Glutamatergic neuron (in vitro differentiated cells): ENCODE measurements at regions not wholly inside any gene's neighbourhood (a gene's known extent, or its start where the extent isn't known, plus 50 kb on each side); places are given as distances from the start of the nearest gene placed in this dataset.

Experiments
- DNase-seq: peaks from one replicate; pipeline ENCODE4 v3.0.0; 2022
- H3K27ac Mint-ChIP-seq: one replicate; pipeline ENCODE4 v1.8.0; 2020; ENCODE audit warnings: mild to moderate bottlenecking, mixed read lengths, inconsistent platforms; ENCODE audit not compliant: unreplicated experiment
- H3K27me3 Mint-ChIP-seq: one replicate; pipeline ENCODE4 v1.8.0; 2020; ENCODE audit warnings: mild to moderate bottlenecking, moderate library complexity, mixed read lengths, inconsistent platforms; ENCODE audit not compliant: unreplicated experiment
- H3K36me3 Mint-ChIP-seq: one replicate; pipeline ENCODE4 v1.8.0; 2020; ENCODE audit warnings: mild to moderate bottlenecking, mixed read lengths, inconsistent platforms; ENCODE audit not compliant: unreplicated experiment
- H3K4me1 Mint-ChIP-seq: one replicate; pipeline ENCODE4 v1.8.0; 2020; ENCODE audit warnings: mild to moderate bottlenecking, low read depth, mixed read lengths, inconsistent platforms; ENCODE audit not compliant: unreplicated experiment
- H3K4me3 Mint-ChIP-seq: one replicate; pipeline ENCODE4 v1.8.0; 2020; ENCODE audit warnings: mild to moderate bottlenecking, mixed read lengths, inconsistent platforms; ENCODE audit not compliant: unreplicated experiment
- H3K9me3 Mint-ChIP-seq: one replicate; pipeline ENCODE4 v1.8.0; 2020; ENCODE audit warnings: mild to moderate bottlenecking, moderate library complexity, mixed read lengths, inconsistent platforms; ENCODE audit not compliant: unreplicated experiment
- CTCF ChIP-seq: fragments of 200-600 bp; sonication (generic); IDR thresholded peaks from one replicate; pipeline ENCODE4 v1.5.0; 2021; ENCODE audit not compliant: partially characterized antibody, unreplicated experiment

DNA sequence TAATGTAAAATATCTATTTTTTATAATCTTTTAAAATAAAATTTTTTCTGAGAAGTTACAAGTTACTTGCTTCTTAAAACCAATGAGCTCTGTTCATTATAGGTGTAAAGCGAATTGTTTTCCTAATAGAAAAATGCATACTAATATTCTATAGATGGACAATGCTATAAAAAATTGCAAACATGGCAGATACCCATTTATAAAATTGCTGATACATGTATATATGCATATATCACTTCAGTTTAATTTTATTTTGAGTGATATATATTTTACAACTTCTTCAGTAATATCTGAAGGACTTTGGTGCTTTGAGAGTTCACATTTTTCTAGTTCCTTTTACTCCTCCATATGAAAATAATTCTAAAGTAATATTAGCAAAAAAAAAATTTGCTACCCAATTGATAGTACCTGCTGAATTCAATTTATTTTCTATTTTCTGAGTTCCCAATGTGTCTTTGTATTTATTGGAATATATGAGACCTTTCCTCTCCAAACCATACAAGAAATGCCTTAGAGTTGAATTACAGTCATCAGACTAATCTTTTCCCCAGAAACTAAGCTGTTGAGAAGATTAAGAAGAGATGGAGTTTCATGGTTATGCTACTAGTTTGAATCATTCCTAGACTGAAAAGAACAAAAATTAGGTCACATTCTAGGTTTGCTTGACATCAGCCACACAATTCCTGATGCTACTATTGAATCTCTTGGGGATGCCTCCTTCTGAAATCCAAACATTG lies 1937.5 kb upstream of the SEL1L start:
- Mint-ChIP-seq H3K36me3 (no peaks in the 10 kb centered on the region), H3K27me3 (no peaks in the 10 kb centered on the region), H3K27ac (no peak overlapping the region), H3K4me3 (no peak overlapping the region), H3K4me1 (no peaks in the 10 kb centered on the region), H3K9me3 (no peaks in the 10 kb centered on the region)
- TF ChIP-seq CTCF, result no peak
- DNase-seq, result no peak

- Mint-ChIP-seq H3K9me3 (no peaks in the 10 kb centered on the region), H3K27me3 (no peaks in the 10 kb centered on the region), H3K36me3 (no peaks in the 10 kb centered on the region), H3K27ac (no peak overlapping the region), H3K4me3 (no peak overlapping the region), H3K4me1 (no peaks in the 10 kb centered on the region)
- no peak for DNase-seq
- no peak for TF ChIP-seq CTCF
These were observed 1940.0 kb upstream of the SEL1L start for GRCh38 chr14:83473416-83474235.

- Mint-ChIP-seq H3K4me3 (no peak overlapping the region), H3K4me1 (peaks cover 5% of the 10 kb centered on the region)
- no peak for TF ChIP-seq CTCF
These were observed 1945.1 kb upstream of the SEL1L start for GRCh38 chr14:83478741-83479140.

GRCh38 chr14:83483063-83483462 lies 1949.4 kb upstream of the SEL1L start:
- no peak overlapping the region for H3K27ac Mint-ChIP-seq
- H3K27me3 Mint-ChIP-seq, result peaks cover 2% of the 10 kb centered on the region
- no peaks in the 10 kb centered on the region for H3K9me3 Mint-ChIP-seq
- H3K4me3 Mint-ChIP-seq, result no peak overlapping the region
- H3K36me3 Mint-ChIP-seq, result no peaks in the 10 kb centered on the region
- TF ChIP-seq CTCF, result no peak
- DNase-seq, result no peak
- peaks cover 5% of the 10 kb centered on the region for H3K4me1 Mint-ChIP-seq

More at GRCh38 chr14:83478741-83479140, 1945.1 kb upstream of the SEL1L start:
- Mint-ChIP-seq H3K27me3 (peaks cover 2% of the 10 kb centered on the region), H3K27ac (no peak overlapping the region), H3K9me3 (no peaks in the 10 kb centered on the region), H3K36me3 (no peaks in the 10 kb centered on the region)
- no peak for DNase-seq

- Mint-ChIP-seq H3K27ac (no peak overlapping the region), H3K9me3 (no peaks in the 10 kb centered on the region), H3K27me3 (peaks cover 2% of the 10 kb centered on the region), H3K36me3 (no peaks in the 10 kb centered on the region), H3K4me1 (peaks cover 8% of the 10 kb centered on the region), H3K4me3 (no peak overlapping the region)
- DNase-seq, result no peak
- no peak for TF ChIP-seq CTCF
These were observed 1951.9 kb upstream of the SEL1L start for GRCh38 chr14:83485591-83485990.
